Immature natural killer cell (primary cell): ENCODE measurements at regions not wholly inside any gene's neighbourhood (a gene's known extent, or its start where the extent isn't known, plus 50 kb on each side); places are given as distances from the start of the nearest gene placed in this dataset.
"Not testable (repeated sequence)": the region's sequence is repeated elsewhere in the genome, so short reads cannot be mapped to it uniquely, and the experiment has no call there.

ENCODE experiments used
- DNase-seq, 3 donors: peaks; one replicate each; pipeline ENCODE4 v3.0.0; 2022; ENCODE audit warnings: mixed read lengths in 1 of 3
- H3K27ac Mint-ChIP-seq, 6 donors: one replicate each; pipeline ENCODE4 v1.8.0; 2020; ENCODE audit warnings: mixed read lengths in 6 of 6, mild to moderate bottlenecking in 5 of 6, inconsistent platforms in 4 of 6, moderate library complexity in 3 of 6
- H3K27me3 Mint-ChIP-seq, 3 donors: one replicate each; pipeline ENCODE4 v1.8.0; 2020 to 2021; ENCODE audit warnings: low read depth in 3 of 3, mild to moderate bottlenecking in 3 of 3, mixed read lengths in 3 of 3, moderate library complexity in 3 of 3, inconsistent platforms in 1 of 3
- H3K36me3 Mint-ChIP-seq, 3 donors: one replicate each; pipeline ENCODE4 v1.8.0; 2020; ENCODE audit warnings: mixed read lengths in 3 of 3, inconsistent platforms in 2 of 3, mild to moderate bottlenecking in 2 of 3
- H3K4me1 Mint-ChIP-seq, 2 donors: one replicate each; pipeline ENCODE4 v1.8.0; 2020; ENCODE audit warnings: inconsistent platforms in 2 of 2, mild to moderate bottlenecking in 2 of 2, mixed read lengths in 2 of 2, moderate library complexity in 1 of 2
- H3K4me3 Mint-ChIP-seq, 5 donors: one replicate each; pipeline ENCODE4 v1.8.0; 2020; ENCODE audit warnings: mild to moderate bottlenecking in 5 of 5, mixed read lengths in 5 of 5, inconsistent platforms in 3 of 5, moderate library complexity in 3 of 5
- H3K9me3 Mint-ChIP-seq, 6 donors: one replicate each; pipeline ENCODE4 v1.8.0; 2020; ENCODE audit warnings: mild to moderate bottlenecking in 6 of 6, mixed read lengths in 6 of 6, inconsistent platforms in 4 of 6, moderate library complexity in 3 of 6

DNA sequence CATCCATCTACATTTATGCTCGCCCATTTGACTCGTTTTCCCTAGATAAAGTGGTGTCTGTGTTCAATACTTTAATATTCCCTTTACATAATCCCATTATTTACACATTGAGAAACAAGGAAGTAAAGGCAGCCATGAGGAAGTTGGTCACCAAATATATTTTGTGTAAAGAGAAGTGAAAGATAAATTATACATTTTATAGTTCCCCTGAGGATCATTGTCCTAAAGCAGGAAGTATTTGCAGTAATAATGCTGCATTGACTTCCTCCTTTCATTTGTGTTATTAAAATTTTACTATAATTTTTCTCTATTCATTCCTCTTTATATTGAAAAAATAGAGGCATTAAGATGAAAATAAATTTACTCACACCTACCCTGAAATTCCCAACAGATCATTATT, 198.5 kb upstream of the POTEB3 start:
- H3K36me3 Mint-ChIP-seq, H3K9me3 Mint-ChIP-seq, H3K4me3 Mint-ChIP-seq, H3K27me3 Mint-ChIP-seq, DNase-seq, H3K4me1 Mint-ChIP-seq, H3K27ac Mint-ChIP-seq: not testable (repeated sequence)

DNA sequence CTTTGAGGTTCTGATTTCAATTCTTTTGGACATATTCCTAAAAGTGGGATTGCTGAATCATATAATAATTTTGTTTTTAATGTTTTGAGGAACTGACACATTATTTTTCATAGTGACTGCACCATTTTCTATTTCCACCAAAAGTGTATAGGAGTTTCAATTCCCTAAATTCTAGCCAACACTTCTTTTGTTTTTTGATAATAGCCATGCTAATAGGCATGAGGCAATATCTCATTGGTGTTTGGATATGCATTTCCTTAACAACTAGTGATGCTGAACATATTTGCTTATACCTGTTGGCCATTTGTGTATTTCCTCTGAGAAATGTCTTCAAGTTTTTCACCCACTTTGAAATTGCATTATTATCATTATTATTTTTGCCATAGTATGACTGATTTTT, 186.4 kb upstream of the POTEB3 start:
- DNase-seq, H3K36me3 Mint-ChIP-seq: not testable (repeated sequence)

DNA sequence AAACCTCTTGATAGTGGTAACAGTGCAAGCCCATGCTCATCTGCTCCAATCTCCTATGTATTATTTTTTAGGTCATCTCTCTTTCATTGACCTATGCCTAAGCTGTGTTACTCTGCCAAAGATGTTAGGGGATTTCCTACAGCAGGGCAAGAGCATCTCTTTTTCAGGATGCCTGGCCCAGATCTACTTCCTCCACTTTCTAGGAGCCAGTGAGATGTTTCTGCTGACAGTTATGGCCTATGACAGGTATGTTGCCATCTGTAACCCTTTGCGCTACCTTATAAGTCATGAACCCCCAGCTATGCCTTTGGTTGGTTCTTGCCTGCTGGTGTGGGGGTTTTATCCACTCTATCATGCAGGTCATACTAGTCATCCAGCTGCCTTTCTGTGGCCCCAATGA, 168.9 kb upstream of the POTEB3 start:
- H3K36me3 Mint-ChIP-seq, H3K27me3 Mint-ChIP-seq, DNase-seq, H3K4me1 Mint-ChIP-seq, H3K4me3 Mint-ChIP-seq, H3K9me3 Mint-ChIP-seq, H3K27ac Mint-ChIP-seq: not testable (repeated sequence)

More for the DNA sequence above, 186.4 kb upstream of the POTEB3 start:
- not testable (repeated sequence) for H3K27ac Mint-ChIP-seq, H3K4me3 Mint-ChIP-seq, H3K27me3 Mint-ChIP-seq, H3K4me1 Mint-ChIP-seq, H3K9me3 Mint-ChIP-seq

DNA sequence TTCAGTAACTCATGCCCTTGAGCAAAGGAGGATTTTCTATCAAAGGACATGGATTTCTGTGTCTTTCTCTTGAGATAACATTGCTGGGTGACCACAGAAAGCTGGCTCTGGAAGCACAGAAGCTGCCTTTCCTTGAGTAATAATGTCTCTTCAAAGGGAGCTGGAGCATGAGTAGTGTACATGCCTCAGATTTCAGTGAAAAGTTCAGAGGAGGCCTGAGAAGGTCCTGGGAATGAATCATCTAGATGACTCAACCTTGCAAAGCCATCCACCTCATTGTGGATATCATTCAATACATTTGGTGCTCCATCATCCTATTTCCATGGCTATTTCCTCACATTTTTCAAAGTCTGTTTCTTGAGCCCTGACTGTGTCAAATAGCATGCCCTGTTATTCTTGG, 125.1 kb upstream of the POTEB3 start:
- H3K36me3 Mint-ChIP-seq, H3K27me3 Mint-ChIP-seq, DNase-seq, H3K27ac Mint-ChIP-seq, H3K4me3 Mint-ChIP-seq, H3K9me3 Mint-ChIP-seq, H3K4me1 Mint-ChIP-seq: not testable (repeated sequence)

DNA sequence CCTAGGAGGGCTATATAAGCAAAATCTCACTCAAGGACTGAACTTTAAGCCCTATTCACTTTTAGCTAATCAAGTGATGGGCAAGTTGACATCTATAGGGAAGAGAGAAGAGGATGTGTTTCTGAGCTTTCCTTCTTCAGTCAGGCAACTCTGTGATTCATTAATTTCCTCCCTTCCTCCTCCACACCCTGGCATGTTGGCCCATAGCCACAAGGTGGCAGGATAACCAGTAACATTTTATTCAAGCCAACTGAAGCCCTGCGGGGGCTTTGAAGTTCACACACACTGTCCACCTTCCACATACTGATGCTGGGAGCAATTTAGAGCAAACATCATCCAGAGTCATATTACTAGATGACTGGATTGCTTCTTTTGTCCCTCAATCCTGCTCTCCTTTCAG, 111.5 kb upstream of the POTEB3 start:
- not testable (repeated sequence) for H3K4me3 Mint-ChIP-seq, H3K9me3 Mint-ChIP-seq, H3K4me1 Mint-ChIP-seq, H3K27me3 Mint-ChIP-seq, DNase-seq, H3K27ac Mint-ChIP-seq, H3K36me3 Mint-ChIP-seq

DNA sequence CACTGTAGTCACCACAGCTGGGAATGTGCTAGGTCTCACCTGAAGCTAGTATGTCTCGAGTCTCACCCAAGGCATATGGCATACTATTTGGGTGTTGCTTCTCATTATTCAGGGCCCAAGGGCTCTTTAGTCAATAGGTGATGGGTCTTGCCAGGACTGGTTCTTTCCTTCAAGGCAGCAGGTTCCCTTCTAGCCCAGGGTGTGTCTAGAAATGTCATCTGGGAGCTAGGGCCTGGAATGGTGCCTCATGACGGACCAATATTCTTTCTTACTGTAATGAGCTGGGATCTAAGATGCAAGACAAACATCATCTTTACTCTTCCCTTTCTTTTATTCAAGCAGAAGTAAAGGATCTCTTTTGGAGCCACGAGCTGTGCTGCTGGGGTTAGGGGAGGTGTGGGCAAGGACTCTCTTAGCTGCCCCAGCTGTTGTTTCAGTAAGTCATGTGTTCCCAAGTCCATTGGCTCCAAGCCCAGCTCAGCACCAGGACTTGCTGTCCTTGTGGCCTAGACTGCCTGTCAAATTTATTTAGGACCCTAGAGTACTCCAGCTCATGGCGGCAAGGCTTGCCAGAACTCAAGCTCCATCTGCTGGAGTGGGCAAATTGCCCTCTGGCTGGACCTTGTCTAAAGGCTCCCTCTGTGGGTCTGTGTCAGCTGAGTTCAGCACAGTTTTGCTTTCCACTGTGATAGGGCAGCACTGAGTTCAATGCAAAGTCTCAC, 106.0 kb upstream of the POTEB3 start:
- DNase-seq, H3K4me1 Mint-ChIP-seq, H3K9me3 Mint-ChIP-seq, H3K4me3 Mint-ChIP-seq, H3K36me3 Mint-ChIP-seq, H3K27ac Mint-ChIP-seq, H3K27me3 Mint-ChIP-seq: not testable (repeated sequence)

DNA sequence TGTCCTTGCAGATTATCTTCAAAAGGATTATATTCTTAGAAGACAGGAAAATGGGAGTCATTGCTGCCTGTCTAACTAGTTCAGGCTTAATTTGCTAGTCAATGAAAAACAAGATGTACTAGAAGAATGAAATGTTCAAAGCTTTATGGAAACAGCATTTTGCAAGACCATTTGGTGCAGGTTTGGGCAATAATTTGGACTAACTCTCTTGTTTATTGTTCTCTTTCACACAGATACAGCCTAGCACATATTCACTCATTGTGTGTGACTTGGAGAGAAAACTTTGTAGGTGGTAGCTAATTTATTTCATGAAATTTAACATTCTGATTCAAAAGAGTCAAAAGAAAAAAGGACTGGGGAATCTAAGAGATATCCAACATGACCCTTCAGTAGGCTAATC, 92.5 kb upstream of the POTEB3 start:
- H3K9me3 Mint-ChIP-seq, H3K27me3 Mint-ChIP-seq, H3K36me3 Mint-ChIP-seq, H3K27ac Mint-ChIP-seq, DNase-seq, H3K4me3 Mint-ChIP-seq, H3K4me1 Mint-ChIP-seq: not testable (repeated sequence)

DNA sequence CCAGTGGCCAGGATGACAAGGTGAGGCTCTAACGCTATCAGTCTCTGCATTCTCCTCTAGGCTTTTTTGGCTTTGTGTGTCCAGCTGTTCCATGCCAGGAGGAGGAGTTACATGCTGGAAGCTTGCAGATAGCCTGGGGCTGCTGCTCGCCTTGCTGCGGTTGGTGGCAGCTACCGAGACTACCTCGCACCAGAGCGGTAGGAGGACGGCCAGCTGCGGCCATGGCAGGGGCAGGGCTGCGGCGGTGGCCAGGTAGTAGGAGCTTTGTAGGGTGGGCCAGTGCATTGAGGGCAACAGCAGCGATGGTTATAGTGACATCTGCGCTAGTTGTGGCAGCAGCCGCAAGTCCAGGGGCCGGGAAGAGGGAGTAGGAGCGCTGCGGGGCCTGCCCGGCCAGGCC, 75.9 kb upstream of the POTEB3 start:
- H3K36me3 Mint-ChIP-seq, DNase-seq, H3K4me3 Mint-ChIP-seq, H3K27me3 Mint-ChIP-seq, H3K4me1 Mint-ChIP-seq, H3K9me3 Mint-ChIP-seq, H3K27ac Mint-ChIP-seq: not testable (repeated sequence)

DNA sequence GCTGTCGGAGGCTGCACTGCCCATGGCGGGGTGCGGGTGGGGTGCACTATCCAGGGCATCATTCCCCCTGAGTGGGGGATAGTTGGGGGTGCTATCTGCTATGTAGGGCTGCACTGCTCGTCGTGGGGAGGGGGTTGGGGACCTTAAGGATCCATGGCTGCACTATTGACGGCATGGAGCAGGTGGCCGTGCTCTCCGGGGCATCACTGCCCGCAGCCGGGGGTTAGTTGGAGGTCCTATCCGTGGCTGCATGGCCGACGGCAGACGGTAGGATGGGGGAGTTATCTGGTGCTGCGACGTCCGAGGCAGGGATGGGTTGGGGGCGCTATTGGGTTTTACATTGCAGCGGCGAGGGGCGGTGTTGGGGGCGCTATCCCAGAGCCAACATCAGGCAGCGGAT, 75.0 kb upstream of the POTEB3 start:
- not testable (repeated sequence) for H3K9me3 Mint-ChIP-seq, H3K27ac Mint-ChIP-seq, H3K4me1 Mint-ChIP-seq, H3K36me3 Mint-ChIP-seq, H3K4me3 Mint-ChIP-seq, H3K27me3 Mint-ChIP-seq, DNase-seq

DNA sequence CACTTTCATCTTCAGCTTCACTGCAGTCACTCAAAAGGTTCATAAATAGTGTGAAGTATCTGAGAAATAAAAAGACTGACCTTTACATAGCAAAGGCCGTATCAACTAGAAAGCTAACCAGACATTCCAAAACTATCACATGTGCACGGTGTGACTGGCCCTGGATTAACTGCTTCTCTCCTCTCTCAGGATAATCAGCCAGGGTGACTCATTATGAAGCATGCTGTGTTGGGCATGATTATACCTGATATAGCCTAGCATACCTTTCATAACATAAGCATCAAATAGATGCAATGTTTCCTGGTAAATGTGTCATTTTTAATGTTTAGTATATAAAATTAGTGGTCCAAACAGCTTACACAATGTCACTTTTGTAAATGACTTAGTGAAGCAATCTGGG, 62.7 kb upstream of the POTEB3 start:
- not testable (repeated sequence) for DNase-seq, H3K4me1 Mint-ChIP-seq, H3K27me3 Mint-ChIP-seq, H3K9me3 Mint-ChIP-seq, H3K36me3 Mint-ChIP-seq, H3K4me3 Mint-ChIP-seq, H3K27ac Mint-ChIP-seq
